ENCODE measurements at regions not wholly inside any gene's neighbourhood (a gene's known extent, or its start where the extent isn't known, plus 50 kb on each side); places are given as distances from the start of the nearest gene placed in this dataset.

DNA sequence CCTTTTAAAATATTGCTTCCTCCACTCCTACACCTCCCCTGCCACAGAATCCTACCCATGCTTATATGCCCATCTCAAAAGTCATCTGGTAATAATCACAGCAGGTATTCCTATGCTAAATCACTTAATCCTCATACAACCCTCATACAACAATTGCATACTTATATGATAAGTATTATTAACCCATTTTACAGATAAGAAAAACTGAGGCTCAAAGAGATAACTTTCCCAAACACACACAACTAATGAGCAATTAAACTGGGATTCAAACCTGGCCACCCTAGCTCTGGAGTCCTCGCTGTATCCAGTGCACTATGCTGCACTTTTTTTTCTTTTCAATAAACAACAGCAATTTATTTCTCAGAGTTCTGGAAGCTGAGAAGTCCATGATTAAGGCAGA lies 99.8 kb upstream of the TSPAN5 start:
- DNase-seq, result no peak

DNA sequence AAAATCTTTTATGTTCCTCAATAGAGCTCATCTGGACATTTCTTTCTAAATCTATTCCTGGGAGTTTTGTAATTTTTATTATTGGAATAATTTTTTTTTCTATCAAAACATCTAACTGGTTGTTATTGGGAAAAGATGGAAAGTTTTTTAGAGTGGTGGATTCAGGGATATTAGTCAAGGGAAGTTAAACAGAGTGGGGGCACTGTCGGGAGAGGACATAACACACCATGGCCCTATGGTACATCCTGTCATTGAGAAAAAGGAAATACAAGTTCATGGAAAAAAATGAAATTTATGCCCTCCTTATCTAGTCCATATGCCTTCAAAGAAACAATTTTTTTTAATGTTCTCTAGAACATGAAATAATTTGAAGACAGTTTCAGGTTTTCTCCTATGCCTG lies 96.3 kb upstream of the TSPAN5 start:
- DNase-seq, result no peak

DNA sequence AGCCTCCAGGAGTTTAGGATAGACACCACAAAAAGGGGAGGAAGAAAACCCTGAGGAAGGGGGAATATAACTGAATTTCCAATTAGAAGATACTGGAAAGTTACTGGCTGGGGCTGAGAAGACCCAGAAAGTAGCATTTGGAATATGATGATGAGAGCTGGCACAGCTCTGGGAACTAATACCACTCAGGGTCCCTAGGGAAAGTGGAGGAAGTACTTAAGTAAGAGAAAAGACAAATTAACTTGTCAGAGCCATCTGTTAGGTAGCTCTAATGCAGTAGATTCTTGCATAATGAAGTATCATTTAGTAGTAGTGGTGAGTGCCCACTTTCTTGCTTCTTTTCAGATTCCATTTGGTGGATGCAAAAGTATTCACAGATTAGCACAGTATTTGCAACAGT lies 90.8 kb upstream of the TSPAN5 start:
- no peak for DNase-seq

DNA sequence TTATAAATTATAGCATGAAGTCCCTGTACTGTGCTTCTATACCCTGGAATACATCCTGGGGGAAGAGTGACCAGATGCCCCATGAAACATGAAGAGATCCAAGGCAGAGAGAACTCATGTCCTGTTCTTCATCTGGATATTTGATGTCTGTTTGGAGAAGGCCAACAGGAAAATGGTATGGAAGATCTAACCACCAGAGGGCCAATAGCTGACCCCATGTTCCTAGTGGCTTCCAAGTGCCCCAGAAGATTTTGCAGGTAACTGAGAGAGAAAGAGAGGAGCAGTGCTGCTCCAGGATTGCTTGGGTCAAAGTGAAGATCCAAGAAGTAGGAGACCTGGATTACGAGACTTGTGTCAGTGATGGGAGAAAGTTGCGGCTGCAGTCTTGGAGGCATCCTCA lies 90.2 kb upstream of the TSPAN5 start:
- no peak for DNase-seq

DNA sequence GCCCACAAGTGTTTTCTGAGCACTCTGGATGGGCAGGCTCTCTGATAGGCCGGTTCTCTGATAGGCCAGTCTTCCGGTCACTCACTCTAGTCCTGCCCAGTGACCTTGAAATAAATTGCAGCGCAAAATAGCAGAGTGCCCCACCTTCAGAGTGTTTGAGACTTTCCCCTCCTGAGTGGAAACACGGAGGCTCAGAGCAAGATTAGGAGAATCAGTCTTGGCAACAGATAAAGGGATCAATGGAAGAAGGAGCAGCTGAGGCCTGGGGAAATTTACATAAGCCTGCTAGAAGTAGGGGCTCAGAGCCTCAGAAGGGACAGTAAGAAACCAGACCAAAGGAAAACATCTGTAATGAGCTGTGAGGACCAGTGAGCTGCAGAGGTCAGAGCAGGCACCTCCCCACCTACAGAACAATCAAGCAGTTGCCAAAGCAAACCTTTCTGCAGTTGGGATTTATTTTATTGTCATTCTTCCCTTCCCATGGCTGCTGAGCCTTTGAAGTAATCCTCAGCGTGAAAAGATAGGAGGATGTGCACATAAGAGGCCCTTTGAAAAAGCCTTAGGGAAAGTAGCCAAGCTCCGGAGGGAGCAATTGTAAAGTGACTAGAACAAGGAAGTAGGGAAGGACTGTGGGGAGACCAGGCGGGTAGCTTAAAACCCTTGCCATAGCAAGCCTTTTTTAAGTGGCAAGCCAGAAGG lies 89.1 kb upstream of the TSPAN5 start:
- DNase-seq, result no peak

DNA sequence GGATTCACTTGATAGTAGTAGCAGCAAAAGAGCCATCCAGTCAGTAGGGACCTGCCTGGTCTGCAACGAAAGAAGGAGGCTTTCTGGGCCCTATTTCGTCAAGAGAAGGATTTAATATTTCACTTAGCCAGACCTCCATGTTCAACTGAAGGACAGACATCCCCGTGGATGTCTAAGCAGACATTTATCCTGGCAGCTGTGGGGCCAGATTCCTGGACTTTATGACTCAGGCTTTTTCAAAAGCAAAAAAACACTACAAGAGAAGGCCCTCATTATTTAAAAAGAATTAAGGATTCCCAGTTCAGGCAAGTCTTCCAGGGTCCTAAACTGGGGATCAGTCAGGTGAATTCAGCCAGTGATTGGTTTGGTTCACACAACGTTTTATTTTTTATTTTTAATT lies 88.5 kb upstream of the TSPAN5 start:
- DNase-seq, result no peak

DNA sequence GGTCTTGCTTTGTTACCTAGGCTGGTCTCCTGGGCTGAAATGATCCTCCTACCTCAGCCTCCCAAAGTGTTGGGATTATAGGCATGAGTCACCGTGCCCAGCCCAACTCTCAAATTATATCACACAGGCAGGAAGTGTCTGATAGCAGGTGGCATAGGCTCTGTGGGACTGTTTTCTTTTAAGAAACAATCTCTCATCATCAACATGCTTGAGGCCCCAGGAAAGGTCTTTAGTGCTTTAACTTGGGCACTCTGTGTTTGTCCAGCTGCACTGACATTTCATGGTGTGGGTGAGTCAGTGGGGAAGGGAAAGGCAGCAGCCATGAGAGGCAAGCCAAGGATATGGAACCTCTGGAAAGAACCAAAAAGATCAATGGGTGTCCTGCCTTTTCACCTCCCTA lies 88.1 kb upstream of the TSPAN5 start:
- DNase-seq, result no peak

DNA sequence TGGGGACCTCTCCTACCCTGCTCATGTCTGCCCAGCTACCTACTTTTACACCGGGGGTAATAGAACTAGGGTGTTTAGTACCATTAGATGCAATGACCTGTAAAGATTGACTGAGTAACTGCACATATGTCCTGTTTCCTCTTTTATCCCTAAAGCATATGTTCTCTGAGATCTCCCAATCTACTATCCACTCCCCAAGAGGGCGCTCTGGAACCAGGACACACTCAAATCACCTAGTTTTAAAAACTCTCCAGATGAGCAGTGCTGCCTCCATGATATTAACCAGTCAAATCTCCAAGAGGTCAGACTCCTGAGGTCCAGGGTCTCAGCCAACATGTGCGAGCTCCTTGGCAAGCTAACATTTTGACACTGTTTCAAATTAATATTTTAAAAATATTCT lies 87.0 kb upstream of the TSPAN5 start:
- DNase-seq, result no peak

DNA sequence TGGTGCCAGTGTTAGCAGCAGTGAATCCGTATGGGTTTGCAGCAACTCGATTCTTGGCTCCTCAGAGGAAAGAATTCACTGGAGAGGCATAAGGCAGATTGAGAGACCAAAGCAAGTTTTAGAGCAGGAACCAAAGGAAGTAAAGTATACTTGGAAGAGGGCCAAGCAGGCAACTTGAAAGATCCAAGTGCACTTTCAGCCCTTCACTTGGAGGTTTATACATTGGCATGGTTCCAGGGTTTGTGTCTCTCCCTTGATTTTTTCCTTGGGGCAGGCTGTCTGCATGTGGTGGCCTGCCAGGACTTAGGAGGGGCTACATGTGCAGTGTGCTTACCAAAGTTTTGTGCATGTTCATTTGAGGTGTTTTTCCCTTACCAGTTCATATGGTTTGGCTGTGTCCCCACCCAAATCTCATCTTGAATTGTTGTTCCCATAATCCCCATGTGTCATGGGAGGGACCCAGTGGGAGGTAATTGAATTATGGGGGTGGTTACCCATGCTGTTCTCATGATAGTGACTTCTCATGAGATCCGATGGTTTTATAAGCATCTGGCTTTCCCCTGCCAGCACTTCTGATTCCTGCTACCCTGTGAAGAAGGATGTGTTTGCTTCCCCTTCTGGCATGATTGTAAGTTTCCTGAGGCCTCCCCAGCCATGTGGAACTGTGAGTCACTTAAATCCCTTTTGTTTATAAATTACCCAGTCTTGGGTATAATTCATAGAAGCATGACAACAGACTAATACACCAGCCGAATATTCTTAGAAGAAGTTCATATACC lies 86.2 kb upstream of the TSPAN5 start:
- DNase-seq, result no peak

DNA sequence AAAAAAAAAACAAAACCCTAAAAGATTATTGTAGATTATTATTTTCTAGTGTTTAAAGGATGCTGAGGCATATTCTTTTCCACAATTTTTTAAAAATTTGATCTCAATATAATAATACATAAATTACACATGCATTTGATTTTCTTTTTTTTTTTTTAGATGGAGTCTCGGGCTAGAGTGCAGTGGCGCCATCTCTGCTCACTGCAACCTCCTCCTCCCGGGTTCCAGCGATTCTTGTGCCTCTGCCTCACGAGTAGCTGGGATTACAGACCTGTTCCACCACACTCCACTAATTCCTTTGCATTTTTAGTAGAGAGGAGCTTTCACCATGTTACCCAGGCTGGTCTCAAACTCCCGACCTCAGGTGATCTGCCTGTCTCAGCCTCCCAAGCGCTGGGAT lies 83.5 kb upstream of the TSPAN5 start:
- DNase-seq, result no peak

DNA sequence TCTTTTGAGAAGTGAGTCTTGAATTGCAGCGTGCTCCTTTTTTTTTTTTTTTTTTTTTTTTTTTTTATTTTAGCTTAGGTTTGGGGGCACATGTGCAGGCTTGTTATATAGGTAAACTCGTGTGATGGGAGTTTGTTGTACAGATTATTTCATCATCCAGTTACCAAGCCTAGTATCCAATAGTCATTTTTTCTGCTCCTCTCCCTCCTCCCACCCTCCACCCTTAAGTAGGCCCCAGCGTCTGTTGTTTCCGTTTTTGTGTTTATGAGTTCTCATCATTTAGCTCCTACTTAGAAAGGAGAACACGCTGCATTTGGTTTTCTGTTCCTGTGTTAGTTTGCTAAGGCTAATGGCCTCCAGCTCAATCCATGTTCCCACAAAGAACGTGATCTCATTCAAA lies 81.3 kb upstream of the TSPAN5 start:
- DNase-seq, result no peak

DNA sequence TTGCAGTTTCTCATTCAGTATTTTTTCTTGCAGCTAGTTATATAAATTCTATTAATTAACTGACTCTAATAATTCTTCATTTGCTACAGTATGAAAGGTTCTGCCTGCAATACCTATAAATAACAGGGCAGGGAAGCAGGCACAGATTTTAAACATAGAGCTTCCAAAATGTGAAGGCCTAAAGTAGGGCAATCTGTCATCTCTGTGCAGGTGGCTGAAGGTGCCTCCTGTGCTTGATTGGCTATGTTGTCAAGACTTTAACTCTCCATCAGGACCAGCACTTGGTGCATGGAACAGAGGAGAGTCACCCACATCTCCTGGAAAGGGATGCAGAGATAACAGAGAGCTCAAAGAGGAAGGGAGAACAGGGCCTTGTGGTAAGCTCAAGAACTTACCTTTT lies 75.2 kb upstream of the TSPAN5 start:
- DNase-seq, result no peak

DNA sequence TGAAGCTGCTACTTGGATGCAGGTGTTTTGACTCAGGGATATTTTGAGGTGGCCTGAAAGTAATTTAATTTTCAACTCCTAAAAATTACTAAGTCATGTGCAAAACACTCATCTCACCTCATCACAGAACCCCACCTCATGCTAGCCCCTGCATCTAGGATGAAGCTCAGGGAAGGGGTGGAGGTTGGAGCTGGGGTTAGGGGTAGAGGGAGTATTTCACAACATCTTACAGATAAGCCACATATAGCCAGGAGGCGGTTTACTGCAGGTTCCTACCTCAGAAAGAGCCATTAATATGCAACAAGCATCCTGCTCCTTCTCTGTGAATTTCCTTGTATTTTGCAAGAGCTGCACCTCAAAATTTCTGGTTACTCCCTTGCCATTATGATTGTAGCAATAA lies 70.5 kb upstream of the TSPAN5 start:
- DNase-seq, result no peak

DNA sequence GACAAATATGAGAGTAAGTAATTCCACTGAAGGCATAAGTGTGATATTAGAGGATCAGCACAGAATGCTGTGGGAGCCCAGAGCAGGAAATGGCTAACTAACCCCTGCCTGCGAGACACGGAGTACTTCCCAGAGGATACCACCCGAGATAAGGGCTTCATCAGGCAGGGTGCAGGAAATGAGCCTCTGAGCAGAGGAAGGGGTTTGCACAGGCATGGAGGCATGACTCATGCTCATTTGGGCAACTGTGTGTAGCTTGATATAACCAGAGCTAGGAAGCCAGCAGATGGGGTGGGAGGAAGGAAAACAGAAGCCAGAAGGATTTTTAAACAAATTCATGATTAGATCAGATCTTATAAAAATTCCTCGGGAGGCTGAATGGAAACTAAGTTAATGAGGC lies 70.0 kb upstream of the TSPAN5 start:
- peak; percentile 0 for DNase-seq

DNA sequence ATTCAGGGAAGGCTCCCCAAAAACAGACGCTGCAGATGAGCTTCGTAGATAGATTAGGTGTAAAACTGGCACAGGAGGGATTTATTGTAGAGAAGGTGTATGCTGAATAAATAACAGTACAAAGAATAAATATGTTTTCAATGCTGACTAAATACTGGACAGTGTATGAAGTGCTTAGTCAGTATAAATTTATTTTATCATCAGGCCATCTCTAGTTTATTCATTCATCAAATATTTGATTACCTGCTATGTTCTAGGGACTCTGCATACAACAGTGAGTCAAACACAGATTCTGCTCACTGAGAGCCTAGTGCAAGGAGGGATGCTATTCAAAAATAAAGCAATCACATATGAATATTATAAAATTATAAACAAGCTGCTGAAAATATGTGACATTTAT lies 63.6 kb upstream of the TSPAN5 start:
- no peak for DNase-seq

DNA sequence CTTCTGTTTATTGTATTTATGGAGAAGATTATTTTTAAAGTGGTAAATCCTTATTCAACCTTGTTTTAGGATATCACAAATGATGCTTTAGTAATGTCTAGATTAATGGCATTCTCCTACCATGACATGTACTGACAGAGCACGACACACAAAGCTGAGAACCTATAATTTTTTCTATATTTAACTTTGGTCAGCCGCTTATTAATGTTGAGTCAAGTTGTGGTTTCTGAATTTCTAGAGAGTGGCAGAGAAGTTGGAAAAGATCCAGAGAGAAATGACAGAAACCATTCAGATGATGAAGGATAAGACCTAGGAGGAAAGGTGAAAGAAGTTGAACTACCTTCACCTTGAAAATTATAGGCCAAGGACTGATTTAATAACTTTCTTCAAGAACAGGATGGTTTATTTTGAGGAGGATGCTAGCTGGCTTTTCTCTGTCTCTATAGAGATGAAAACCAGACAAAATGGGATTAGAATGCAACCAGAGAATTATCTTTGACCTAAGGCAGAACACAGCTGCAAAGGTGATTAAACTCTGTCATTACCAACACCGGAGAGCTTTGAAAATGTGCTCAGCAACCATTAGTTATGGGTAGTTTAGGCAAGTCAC lies 62.6 kb upstream of the TSPAN5 start:
- DNase-seq, result no peak

DNA sequence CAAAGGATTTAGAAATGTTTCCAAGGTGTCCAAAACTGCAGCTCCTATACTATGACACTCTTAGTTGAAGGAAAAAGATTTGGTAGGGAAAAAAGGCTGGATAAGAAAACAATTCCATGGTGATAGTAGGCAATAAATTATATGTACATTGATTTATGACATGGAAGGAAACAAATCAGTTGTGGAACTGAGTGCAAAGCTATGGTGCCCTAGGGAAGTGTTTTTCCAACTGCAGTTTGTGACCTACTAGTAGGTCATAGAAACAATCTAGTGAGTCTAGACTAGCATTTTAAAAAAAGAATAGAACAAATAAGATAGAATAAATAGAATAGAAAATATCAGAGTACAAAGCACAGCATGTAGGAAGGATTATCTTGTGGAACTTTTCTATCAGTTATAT lies 58.4 kb upstream of the TSPAN5 start:
- no peak for DNase-seq

DNA sequence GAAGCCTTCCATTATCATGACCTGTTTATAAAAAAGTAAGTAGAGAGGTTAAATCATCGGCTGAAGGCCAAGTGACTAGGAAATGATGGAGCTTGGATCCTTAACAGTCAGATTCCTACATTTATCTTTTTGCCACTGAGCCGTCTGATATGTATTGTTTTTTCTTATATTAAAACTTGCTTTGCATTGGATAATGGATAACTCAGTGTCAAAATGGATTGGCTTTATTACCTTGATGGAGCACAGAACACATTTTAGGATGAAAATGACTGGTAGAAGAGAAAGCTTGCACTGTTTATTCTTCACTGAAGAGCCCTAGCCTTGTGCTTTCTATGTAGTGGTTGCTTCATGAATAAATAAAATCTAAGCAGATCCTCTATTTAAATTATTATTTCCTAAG lies 54.2 kb upstream of the TSPAN5 start:
- no peak for DNase-seq

DNA sequence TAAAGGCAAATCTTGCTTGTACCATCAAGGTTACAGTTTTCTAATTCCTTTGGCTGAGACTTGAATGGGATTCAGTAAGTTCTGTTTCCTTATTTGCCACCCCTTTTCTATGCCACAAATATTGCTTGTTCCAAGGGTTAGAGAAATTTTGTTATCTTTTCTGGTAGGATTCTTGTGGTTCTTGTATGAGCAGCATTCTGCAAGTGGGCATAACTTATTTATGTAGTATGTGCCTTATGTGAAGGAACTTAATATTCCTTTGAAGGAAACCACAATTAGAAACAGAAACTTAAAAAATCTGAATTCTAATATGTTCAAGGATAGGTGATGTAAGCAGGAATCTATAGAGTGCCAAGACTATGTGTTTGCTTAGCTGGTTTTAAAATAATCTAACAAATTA lies 53.1 kb upstream of the TSPAN5 start:
- no peak for DNase-seq

DNA sequence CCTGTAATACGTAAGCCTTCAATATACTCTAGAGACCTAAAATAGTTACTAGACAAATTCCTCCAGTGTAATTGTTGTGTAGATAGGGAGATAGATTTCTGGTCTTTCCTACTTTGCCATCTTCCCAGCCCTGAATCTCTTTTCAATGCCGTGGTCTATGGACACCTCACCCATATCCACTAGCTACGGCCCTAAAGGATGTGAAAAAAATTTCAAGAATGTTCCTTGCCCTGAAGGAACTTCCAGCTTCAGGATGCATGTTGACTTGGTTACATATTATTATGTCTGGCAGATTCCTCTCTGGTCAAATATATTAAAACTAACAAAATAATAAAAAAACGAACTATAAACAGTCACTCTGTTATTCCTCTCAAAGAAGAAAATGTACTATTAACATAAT lies 52.4 kb upstream of the TSPAN5 start:
- DNase-seq, result no peak

Measured in NK-92 treated with Interleukin-12 subunit alpha and Interleukin-12 subunit beta, amount 100 ng/mL, for 24 hours (cell line).